Heart left ventricle (tissue), 16 donors: ENCODE measurements at regions not wholly inside any gene's neighbourhood (a gene's known extent, or its start where the extent isn't known, plus 50 kb on each side); places are given as distances from the start of the nearest gene placed in this dataset.

Source experiments
- ATAC-seq, 4 donors: fragments of 200-7000 bp; cut with Tn5 transposase; one replicate each; pipeline ENCODE4 v1.9.1; 2020 to 2022; ENCODE audit warnings: moderate library complexity in 4 of 4, mild to moderate bottlenecking in 3 of 4, moderate number of reproducible peaks in 1 of 4
- DNase-seq, 5 donors: peaks; one replicate each; pipeline ENCODE4 v3.0.0-alpha.2; 2020
- H3K27ac ChIP-seq, 12 donors: fragments of 200-600 bp; sonication (generic) in 4 of 12; one replicate each; pipeline versions ENCODE4 v1.5.0 to v1.8.0; 2016 to 2022; ENCODE audit warnings: mild to moderate bottlenecking in 2 of 12
- H3K27me3 ChIP-seq, 9 donors: fragments of 200-600 bp; sonication (generic) in 2 of 9; one replicate each; pipeline versions ENCODE4 v1.5.1 to v1.8.0; 2016 to 2022; ENCODE audit warnings: mild to moderate bottlenecking in 3 of 9
- H3K36me3 ChIP-seq, 9 donors: fragments of 200-600 bp; sonication (generic) in 2 of 9; one replicate each; pipeline versions ENCODE4 v1.5.0 to v1.8.0; 2018 to 2022; ENCODE audit warnings: mild to moderate bottlenecking in 2 of 9
- H3K4me1 ChIP-seq, 12 donors: fragments of 200-600 bp; sonication (generic) in 4 of 12; one replicate each; pipeline versions ENCODE4 v1.5.0 to v1.8.0; 2016 to 2022; ENCODE audit warnings: mild to moderate bottlenecking in 3 of 12
- H3K4me3 ChIP-seq, 12 donors: fragments of 200-600 bp; sonication (generic) in 4 of 12; one replicate each; pipeline versions ENCODE4 v1.5.0 to v1.8.0; 2017 to 2022; ENCODE audit warnings: mild to moderate bottlenecking in 9 of 12, moderate library complexity in 4 of 12
- H3K9me3 ChIP-seq, 12 donors: fragments of 200-600 bp; sonication (generic) in 4 of 12; one replicate each; pipeline versions ENCODE4 v1.5.0 to v1.8.0; 2016 to 2022; ENCODE audit warnings: mild to moderate bottlenecking in 1 of 12
- CTCF ChIP-seq, 12 donors: fragments of 200-600 bp; sonication (generic) in 4 of 12; IDR thresholded peaks; one replicate each; pipeline versions ENCODE4 v1.5.0 to v1.8.0; 2018 to 2022; ENCODE audit warnings: antibody characterized with exemption in 12 of 12, mild to moderate bottlenecking in 5 of 12
- POLR2A ChIP-seq, 2 donors: fragments of 450-650 bp; IDR thresholded peaks; one replicate each; pipeline ENCODE4 v1.6.1; 2017; ENCODE audit warnings: antibody characterized with exemption in 2 of 2, mild to moderate bottlenecking in 2 of 2, moderate library complexity in 2 of 2
- WGBS, 4 donors: extraction: QIAGEN DNeasy Blood & Tissue Kit in 2 of 4; methylation state at CpG; one replicate each; pipeline versions ENCODE4 v1.1.5 to v1.1.7; 2013 to 2018; 5-methylcytosine and 5-hydroxymethylcytosine counted together
- intact Hi-C, 10 donors: fragments of 100-400 bp; cut with DNase I; formaldehyde crosslinking; loops; one replicate each; pipeline versions ENCODE4 v1.11.1 to v1.14.2; 2022
- donor health status: ischemic (EF 13 %, LVEDD 7.1; RV severe dilation, severe dysfunction).
- donor health status: healthy with polysubstance abuse.
- donor health status: DM: no; HTN: yes; CAD: no.
- donor health status: DM: no; HTN: no; CAD: no.
- donor health status: ischemic (EF 25% LVEDD 6.9; RV normal size, moderate dysfunction).
- donor health status: ischemic (EF 25% LVEDD 5.7; RV mildly dilated, moderate dysfunction).
- donor health status: healthy.
- donor health status: DM: yes; HTN: yes; CAD: no.
- donor health status: ischemic (EF 35%, LVEDD 5.7; RV mildly dilated, moderate dysfunction).
- donor health status: nonischemic (EF 11% LVEDD 7.7; RV severe dilation, severe dysfunction).
- donor health status: DM: yes; HTN: yes; CAD: no.
- donor health status: PGD.
- donor health status: ischemic (EF 29% LVEDD 5.4; RV normal size, mild dysfunction).
- donor health status: nonischemic (EF 23%, LVEDD 6.1; RV moderate dilation, normal function).

DNA sequence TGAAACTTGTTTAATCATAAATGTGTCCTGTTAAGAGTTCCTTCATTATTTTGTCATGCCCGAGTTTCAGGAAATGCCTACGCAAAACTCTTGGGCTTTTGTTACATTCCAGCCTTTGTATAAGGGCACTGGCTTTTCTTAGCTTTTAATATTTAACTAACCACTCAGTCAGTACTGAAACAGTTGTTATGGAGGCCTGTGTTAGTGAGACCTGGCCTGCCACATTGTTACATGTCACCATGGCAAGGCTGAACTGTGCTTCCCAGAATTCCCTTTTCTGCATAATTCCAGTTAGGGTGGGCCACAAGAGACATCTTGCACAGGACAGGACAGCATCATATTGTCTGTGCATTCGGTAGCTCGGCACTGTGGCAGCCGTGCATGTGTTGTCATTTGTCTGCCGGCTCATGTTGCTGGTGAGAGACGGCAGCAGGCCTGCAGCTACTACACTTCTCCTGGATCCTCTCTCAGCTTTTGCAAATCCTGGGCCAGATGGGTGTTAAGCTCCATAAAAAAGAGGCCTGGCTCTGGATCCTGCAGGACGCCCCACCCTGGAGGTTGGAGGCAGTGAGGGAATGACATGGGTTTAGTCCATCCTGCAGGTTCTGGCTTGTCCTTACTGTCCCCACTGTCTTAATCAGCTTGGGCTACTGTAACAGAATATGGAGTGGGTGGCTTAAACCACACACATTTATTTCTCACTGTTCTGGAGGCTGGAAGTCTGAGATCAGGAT lies 128.8 kb upstream of the DTNBP1 start:
- whole genome bisulfite sequencing, 4 donors = 82 to 92% (median 87%) methylated on average over 7 to 8 of the region's 8 CpGs

GRCh38 chr6:15790116-15790515 lies 127.3 kb upstream of the DTNBP1 start:
- intact Hi-C loops = no loop called here
- Histone ChIP-seq H3K36me3 (no peaks in the 10 kb centered on the region), H3K4me3 (no peak overlapping the region), H3K27ac (no peak overlapping the region), H3K27me3 (no peaks in the 10 kb centered on the region), H3K9me3 (no peaks in the 10 kb centered on the region), H3K4me1 (peaks cover 0 to 12% (median 8%) of the 10 kb centered on the region in 12 donors)
- TF ChIP-seq POLR2A (IDR thresholded peaks at IDR 0.05) = no peak
- no peak for TF ChIP-seq CTCF (IDR thresholded peaks at IDR 0.05)
- no peak for DNase-seq
- WGBS, 4 donors = 91 to 100% (median 95%) methylated on average over 1 of the region's 1 CpG
- ATAC-seq = no peak

More for the DNA sequence above, 128.8 kb upstream of the DTNBP1 start:
- no peaks in the 10 kb centered on the region for H3K27me3 ChIP-seq
- TF ChIP-seq POLR2A (IDR thresholded peaks at IDR 0.05) (no peak), CTCF (IDR thresholded peaks at IDR 0.05) (no peak)
- ATAC-seq (no peak), DNase-seq (no peak)
- H3K36me3 ChIP-seq = no peaks in the 10 kb centered on the region
- peaks cover 0 to 25% (median 15%) of the 10 kb centered on the region in 12 donors for H3K4me1 ChIP-seq
- H3K27ac ChIP-seq = no peak overlapping the region
- H3K4me3 ChIP-seq = no peak overlapping the region
- H3K9me3 ChIP-seq = no peaks in the 10 kb centered on the region
- intact Hi-C loops = no loop called here

DNA sequence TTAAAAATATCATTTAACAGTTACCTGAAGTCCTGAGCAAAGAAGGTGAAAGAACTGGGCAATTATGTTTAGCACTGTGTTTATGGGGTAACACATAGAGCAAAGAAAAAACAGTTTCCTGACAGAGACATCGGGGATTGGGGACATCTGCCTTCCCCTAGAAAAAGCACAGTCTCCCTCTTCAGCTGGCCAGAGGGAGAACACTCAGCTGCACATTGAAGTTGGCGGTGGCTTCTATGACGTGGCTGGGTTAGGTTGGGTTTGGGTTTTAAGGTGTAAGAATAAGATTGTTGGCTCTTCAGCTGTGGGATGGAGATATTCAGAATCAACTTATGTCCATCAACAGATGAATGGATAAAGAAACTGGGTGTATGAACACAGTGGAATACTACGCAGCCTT lies 124.0 kb upstream of the DTNBP1 start:
- 94 to 98% (median 98%) methylated on average over 4 of the region's 4 CpGs for WGBS, 4 donors
- Histone ChIP-seq H3K9me3 (no peaks in the 10 kb centered on the region), H3K4me1 (no peaks in the 10 kb centered on the region), H3K27me3 (no peaks in the 10 kb centered on the region), H3K36me3 (no peaks in the 10 kb centered on the region), H3K27ac (no peak overlapping the region), H3K4me3 (no peak overlapping the region)
- ATAC-seq (no peak), DNase-seq (no peak)
- no peak for TF ChIP-seq POLR2A (IDR thresholded peaks at IDR 0.05)
- no peak for TF ChIP-seq CTCF (IDR thresholded peaks at IDR 0.05)
- intact Hi-C loops = no loop called here

GRCh38 chr6:15783484-15783883 lies 120.7 kb upstream of the DTNBP1 start:
- 78 to 93% (median 88%) methylated on average over 3 of the region's 3 CpGs for WGBS, 4 donors
- TF ChIP-seq CTCF (IDR thresholded peaks at IDR 0.05) (no peak), POLR2A (IDR thresholded peaks at IDR 0.05) (no peak)
- H3K27ac ChIP-seq = no peak overlapping the region
- H3K9me3 ChIP-seq = no peaks in the 10 kb centered on the region
- H3K27me3 ChIP-seq = no peaks in the 10 kb centered on the region
- no peak overlapping the region for H3K4me3 ChIP-seq
- no peak for DNase-seq
- intact Hi-C loops = no loop called here
- no peak for ATAC-seq
- no peaks in the 10 kb centered on the region for H3K4me1 ChIP-seq
- H3K36me3 ChIP-seq = no peaks in the 10 kb centered on the region
